ENCODE measurements at regions not wholly inside any gene's neighbourhood (a gene's known extent, or its start where the extent isn't known, plus 50 kb on each side); places are given as distances from the start of the nearest gene placed in this dataset.

DNA sequence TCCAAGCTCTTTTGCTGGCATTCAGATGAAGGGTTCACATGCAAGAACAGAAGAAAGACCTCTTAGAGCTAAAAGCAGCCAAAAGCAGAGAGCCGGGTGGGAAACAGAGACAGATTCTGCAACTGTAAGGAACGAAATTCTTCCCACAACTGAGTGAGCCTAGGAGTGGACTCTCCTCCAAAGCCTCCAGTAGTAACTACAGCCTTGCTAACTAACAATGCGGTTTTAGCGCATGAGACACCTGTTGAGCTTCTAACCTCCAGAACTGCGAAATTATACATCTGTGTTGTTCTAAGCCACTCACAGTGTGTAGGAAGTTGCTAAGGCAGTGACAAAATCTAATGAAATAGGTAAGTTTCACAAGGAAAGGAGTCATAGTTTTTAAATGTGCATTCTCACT lies 98.1 kb upstream of the SLITRK1 start:
- TF ChIP-seq POLR2AphosphoS5 (IDR thresholded peaks at IDR 0.05; ENCODE audit: low read depth), result no peak
- no peak for TF ChIP-seq CTCF (IDR thresholded peaks at IDR 0.05; ENCODE audit: insufficient read depth, low read length)
- TF ChIP-seq, protein P1, sequence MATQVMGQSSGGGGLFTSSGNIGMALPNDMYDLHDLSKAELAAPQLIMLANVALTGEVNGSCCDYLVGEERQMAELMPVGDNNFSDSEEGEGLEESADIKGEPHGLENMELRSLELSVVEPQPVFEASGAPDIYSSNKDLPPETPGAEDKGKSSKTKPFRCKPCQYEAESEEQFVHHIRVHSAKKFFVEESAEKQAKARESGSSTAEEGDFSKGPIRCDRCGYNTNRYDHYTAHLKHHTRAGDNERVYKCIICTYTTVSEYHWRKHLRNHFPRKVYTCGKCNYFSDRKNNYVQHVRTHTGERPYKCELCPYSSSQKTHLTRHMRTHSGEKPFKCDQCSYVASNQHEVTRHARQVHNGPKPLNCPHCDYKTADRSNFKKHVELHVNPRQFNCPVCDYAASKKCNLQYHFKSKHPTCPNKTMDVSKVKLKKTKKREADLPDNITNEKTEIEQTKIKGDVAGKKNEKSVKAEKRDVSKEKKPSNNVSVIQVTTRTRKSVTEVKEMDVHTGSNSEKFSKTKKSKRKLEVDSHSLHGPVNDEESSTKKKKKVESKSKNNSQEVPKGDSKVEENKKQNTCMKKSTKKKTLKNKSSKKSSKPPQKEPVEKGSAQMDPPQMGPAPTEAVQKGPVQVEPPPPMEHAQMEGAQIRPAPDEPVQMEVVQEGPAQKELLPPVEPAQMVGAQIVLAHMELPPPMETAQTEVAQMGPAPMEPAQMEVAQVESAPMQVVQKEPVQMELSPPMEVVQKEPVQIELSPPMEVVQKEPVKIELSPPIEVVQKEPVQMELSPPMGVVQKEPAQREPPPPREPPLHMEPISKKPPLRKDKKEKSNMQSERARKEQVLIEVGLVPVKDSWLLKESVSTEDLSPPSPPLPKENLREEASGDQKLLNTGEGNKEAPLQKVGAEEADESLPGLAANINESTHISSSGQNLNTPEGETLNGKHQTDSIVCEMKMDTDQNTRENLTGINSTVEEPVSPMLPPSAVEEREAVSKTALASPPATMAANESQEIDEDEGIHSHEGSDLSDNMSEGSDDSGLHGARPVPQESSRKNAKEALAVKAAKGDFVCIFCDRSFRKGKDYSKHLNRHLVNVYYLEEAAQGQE (IDR thresholded peaks at IDR 0.05; ENCODE audit: insufficient replicate concordance, low read depth), result no peak
